Stimulated activated CD8-positive, alpha-beta memory T cell treated with anti-CD3 and anti-CD28 coated beads, Interleukin-7, amount 100 ng/mL, for 48 hours (primary cell): ENCODE measurements at regions not wholly inside any gene's neighbourhood (a gene's known extent, or its start where the extent isn't known, plus 50 kb on each side); places are given as distances from the start of the nearest gene placed in this dataset.
"Not testable (repeated sequence)": the region's sequence is repeated elsewhere in the genome, so short reads cannot be mapped to it uniquely, and the experiment has no call there.

Source experiments
- DNase-seq, 2 donors: peaks; one replicate each; pipeline ENCODE4 v3.0.0-alpha.2; 2020; ENCODE audit warnings: low read depth in 1 of 2; ENCODE audit errors: extremely low read depth in 1 of 2

DNA sequence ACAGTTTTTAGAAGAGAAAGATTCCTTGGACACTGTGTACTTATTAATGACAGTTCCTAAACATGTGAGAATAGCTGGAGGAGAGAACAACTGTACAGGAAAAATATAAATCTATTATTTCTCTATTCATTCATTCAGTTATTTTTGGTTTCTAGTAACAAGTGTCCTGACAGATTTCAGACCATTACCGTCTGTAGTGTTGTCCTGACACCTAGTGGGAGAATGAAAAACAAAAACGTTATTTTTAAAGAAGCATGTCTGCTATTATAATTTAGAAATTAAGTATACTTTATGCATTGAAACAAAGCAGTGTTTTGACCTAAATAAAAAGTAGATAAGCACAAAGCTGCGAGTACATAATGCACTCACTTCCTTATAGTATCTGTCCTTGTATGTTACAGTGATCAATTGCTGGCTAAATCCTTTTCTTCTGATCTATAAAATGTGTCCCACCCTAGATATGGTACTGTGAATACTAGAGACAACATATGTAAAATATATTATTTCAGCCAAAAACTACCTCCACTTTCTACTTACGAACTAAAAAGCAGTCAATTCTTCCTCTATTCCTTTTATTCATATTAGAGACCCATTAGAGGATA lies 575.6 kb downstream of the ARL4A start:
- DNase-seq, result no peak

DNA sequence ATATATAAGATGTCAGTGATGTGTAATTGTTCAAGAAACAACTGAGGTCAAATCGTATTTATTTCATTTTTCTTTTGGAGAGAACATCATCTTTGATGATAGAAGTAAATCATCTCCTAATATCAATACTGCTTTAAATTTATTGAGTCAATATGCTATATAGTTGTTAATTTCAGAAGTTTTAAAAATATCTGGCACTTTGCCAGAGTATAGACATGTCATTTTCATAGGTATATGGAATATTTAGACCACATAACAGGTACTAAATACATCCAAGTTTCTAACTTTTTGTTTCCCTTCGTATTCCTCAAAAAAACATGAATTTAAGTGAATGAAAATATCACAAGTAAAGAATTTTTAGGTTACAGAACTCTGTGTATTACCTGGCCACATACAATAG lies 577.8 kb downstream of the ARL4A start:
- DNase-seq, result no peak

DNA sequence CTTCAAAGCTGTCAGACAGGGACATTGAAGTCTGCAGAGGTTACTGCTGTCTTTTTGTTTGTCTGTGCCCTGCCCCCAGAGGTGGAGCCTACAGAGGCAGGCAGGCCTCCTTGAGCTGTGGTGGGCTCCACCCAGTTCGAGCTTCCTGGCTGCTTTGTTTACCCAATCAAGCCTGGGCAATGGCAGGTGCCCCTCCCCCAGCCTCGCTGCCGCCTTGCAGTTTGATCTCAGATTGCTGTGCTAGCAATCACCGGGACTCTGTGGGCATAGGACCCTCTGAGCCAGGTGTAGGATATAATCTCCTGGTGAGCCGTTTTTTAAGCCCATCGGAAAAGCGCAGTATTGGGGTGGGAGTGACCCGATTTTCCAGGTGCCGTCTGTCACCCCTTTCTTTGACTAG lies 586.8 kb downstream of the ARL4A start:
- not testable (repeated sequence) for DNase-seq

DNA sequence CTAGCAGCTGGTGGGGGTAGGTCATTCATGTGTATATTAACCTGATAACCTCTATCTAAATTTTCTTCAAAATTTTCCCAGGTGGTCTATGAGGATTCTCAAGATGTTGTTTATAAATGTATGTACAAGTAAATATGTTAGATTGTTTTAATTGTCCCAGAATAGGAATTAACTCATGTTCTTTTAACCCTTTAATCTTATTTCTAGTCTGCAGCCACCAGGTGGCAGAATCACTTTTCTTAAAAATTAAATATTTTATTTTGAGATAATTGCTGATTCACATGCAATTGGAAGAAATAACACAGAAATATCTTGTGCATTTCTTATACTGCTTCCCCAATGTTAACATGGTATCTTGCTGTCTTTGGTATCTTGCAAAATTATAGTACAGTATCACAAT lies 589.5 kb downstream of the ARL4A start:
- DNase-seq, result no peak

DNA sequence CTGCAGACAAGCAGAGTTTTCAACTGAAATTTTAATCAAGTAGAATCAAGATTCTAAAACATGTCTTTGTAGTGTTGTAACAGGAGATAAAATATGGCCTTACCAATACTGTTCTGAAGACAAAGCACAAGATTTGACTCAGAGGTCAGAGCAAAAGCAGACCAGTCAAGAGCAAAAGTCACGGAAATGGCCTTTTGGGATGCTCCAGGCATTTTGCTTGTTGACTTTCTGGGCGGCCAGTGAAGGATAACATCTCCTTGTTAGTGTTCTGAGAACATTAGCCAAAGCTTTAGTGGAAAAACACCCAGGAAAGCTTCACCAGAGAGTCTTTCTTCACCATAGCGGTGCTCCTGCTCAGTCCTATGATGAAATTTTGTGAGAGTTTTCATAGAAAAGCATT lies 590.6 kb downstream of the ARL4A start:
- DNase-seq, result no peak

DNA sequence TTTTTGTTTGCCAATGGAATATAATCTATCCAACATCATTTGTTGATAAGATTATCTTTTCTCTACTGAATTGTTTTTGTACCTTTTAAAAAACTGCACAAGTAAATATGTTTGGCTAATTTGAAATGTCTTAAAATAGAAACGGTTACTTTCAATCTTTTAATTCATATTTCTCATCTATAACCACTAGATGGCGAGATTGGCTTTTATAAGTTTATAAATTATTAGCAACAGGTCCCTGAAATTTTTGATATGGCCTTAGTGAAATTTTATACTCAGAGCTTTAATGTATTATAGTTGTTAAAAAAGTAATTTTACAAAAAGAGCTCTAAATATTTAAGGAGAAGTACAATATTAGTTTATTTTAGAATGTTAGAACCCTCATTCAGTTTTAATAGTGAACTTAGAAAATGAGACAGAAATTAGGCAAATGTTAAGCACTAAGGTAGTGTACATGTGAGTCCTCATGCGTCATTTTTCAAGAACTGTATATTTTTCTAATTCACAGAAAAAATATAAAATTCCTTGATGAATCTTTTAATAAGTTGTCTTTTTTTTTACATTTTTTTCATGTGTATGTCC lies 592.5 kb downstream of the ARL4A start:
- no peak for DNase-seq

DNA sequence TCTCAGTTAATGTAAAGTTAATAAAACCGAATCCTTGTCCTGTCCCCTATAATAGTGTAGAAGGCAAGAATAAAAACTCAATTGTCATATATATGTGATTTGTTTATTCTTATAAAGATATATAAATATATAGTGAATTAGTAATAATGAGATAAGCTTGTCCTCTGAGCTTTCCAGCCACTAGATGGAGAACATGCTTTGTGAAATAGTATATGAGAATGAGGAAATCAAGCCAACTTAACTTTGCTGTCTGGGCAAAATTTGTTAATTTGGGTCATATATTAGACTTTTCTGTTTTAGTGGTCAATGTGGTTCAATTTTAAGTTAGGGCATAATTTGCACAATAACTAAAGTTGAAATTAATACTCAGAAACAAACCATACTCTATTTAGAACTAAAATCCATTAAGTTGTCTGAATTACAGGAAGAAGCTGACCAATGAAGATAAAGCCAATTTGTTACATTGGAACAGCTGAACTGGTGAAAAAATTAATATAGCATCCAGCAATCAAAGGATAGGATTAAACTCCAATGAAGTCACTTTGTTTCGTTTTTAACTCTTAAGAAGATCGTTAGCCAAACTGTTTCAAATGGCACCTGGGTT lies 595.0 kb downstream of the ARL4A start:
- DNase-seq, result no peak

DNA sequence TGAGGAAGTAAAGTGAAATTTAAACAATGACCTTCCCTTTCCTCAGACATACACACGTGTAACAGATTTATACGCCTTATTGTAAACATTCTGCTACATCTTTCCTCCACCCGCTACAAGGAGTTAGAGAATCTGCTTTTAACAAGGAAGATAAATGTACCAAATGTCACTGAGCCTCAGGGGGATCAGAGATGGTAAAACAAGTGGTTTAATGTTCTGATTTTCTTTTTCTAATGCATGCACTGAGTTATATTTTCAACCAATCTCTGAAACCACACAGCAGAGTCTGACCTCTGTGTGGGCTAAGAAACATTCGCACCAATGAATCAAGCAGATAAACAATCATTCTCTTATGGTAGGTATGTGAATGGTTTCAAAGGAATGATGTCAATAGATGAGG lies 599.5 kb downstream of the ARL4A start:
- DNase-seq, result no peak

DNA sequence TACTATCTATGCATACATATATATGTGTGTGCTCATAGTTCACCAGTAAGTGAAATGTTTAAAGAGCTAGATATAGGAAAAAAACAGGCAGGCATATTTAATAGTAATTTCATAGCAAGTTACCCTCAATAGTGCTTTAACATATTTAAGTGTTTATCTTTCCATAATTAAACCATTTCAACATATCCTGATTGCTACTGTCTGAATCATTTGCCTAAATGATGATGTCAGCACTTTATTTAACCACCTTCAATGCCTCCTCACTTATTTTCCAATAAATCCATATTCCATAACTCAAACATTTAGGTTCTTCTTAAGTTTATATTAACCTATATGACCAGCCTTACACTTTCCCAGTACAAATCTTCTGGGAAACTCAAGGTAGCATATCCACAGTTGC lies 601.1 kb downstream of the ARL4A start:
- DNase-seq, result no peak

DNA sequence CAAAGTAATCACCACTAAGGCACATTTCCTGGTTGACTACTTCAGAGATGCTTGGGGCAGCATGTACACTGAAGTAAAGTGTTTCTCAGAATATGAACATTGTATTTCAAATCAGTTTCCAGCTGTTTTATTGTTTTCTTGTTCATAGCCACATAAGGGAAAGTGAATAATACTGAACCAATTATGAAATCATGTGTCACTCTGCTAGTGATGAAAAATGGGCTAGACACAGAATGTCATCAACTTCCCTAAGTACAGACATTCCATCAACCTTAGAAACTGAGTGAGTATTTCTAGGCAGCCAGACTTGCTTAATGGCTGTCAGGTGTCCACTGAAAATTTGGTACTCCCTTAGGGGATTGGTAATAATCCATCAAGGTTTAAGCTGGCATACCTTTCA lies 603.5 kb downstream of the ARL4A start:
- DNase-seq, result no peak

DNA sequence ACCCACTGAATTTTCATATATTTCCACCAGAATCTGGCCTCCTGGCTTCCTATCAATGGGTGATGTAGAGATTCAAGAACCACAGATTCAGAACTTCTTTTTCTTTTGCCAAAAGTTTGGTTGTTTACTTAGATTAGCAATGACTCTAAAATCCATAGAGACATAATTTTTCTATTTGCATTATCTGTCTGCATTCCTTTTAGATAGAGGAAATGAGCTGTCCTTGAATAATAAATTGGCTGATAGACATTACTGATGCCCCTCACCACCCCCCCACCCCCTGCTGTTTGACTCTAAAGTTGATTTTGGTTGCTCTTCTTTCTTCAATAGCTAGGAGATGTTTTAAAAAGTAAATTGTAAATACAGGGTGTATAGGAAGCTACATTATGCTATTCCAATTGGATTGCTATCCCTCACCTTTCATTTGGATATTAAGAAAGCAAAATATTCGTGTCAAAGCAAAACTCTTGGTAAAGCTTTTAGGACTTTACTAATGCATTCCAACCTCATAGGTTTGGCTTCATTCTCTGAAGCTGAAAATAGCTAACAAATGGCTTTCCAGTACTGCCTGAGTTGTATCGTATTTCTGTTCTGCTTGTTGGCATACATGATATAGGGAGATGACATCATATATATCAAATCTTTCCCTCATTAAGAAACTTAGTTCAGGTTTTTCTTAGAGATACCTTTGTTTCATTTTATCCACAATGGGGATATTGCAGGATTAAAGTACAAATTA lies 606.0 kb downstream of the ARL4A start:
- no peak for DNase-seq

DNA sequence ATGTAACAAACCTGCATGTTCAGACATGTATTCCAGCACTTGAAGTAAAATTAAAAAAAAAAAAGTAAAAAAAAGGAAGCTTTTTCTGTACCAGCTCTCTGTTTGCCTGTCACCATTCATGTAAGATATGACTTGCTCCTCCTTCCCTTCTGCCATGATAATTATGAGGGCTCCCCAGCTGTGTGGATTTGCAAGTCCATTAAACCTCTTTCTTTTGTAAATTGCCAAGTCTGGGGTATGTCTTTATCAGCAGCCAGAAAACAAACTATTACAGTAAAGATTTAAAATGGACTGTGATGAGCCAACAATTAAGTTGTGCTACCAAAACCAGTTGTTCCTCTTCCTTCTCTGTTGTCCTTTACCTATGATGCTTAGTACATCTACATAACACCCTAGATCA lies 619.6 kb downstream of the ARL4A start:
- DNase-seq, result no peak

DNA sequence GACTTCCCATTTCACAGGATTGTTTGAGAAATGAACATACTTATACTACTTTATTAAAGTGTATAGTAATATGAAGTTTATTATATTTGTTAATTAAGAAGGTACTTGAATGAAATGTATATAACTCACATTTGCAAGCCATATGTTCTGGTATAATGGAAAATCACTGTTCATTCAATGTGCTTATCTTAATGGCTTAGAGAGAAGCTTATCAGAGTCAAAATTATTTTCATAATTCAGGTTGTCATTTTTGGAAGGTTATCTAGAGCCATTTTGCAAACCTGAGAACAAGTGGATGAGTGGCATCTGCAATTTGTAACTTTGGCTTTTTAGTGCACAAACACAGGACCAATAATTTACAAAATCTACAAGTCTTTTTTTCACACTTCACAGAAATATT lies 621.0 kb downstream of the ARL4A start:
- DNase-seq, result no peak

DNA sequence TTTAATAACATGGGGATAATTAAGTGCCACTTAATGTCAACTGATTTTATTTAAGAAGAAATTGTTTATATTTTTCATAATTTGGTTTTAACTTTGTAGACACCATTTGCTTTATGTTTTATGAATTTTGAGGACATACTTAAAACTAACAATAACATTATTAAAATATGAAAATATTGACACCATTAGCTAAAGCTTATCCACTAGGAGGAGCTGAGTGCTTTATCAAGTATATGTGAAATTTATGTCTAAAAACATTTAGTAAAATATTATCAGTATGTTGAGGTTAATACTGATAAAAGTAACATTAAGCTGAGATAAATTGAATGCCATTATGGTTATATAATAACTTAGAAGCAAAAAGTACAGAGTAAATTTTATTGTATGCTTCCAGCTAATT lies 622.1 kb downstream of the ARL4A start:
- no peak for DNase-seq

DNA sequence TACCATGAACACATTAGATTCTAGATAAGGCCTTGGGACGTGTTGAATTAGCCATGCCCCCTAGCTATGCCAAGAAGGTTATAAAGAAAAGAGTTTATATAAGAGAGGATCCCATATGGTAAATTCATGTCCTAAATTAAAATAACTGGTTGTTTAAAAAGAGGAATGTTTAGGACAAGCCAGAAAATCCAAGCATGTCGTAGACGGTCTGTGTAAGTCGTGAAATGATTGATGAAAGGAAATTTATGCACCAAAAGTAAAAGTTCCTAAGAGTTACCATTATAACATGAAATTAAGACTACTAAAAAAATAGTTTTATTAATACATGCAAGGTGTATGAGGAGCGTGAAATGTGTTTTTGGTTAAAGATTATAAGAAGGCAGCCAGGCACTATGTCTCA lies 624.9 kb downstream of the ARL4A start:
- DNase-seq, result no peak

DNA sequence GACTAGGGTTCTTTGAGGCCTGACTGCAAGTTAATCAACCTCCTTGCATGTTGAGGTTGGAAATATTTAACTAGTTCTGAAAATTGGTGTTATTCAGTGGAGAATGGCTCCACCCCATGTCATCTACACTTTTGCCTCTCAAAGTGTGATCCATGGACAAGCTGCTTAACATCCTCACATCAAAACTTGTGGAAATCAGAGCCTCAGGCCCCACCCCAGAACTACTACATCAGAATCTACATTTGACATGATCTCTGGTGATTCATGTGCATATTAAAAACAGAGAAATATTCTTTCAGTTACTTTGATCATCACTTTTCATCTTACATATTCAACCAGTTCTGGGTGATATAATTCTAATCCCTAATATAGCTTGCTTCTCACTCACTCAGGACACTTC lies 632.9 kb downstream of the ARL4A start:
- DNase-seq, result no peak

DNA sequence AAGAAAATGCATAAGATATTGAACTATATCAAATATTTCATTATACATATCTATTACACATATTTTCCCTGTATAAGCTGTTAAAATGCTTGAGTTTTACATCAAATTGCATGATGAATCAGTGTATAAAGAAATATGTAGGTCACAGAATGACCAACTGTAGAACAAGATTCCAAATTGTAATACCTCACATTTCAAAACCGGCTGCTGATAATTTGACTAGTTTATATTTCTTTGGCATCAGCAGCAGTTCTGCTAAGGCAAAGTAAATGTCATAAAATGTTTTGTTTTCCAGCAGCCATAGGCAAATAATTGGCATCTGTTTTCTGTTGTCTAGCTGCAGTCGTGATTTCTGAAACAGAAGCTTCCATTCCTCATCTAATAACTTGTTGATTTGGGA lies 633.9 kb downstream of the ARL4A start:
- no peak for DNase-seq

DNA sequence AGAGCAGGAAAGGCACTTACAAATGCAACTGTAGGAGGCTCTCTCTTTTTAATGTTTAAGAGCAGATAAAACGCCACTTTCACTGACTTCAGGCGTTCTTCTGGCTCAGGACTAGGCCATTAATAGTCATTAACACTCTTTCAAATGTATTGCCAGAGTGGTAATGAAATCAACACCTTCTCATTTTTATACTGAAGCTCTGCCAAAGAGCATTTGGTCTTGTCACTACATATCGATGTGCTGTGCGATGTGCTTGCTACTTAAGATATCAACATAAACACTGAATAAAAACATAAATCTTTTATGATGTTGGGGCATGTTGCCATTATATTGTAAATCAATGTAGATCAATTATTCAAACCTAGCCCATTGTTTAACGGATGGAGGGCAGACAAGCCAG lies 634.7 kb downstream of the ARL4A start:
- no peak for DNase-seq

DNA sequence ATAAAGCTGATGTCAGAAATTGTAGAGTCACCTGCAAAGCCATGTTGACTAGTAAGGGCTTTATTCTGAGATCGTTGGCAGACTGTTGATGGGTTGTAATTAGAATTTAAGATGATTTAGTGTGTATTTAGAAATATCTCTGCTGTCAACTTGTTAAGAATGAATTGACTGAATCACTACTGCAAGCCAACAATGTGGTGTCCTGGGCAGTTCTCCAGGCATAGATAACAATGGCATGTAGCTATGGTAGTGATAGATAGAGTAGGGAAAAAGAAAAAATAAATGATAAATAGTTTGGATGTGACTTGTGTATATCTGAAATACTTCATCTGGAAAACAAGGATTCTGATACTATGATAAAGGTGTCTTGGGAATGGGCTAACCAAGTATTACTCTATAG lies 640.2 kb downstream of the ARL4A start:
- no peak for DNase-seq

DNA sequence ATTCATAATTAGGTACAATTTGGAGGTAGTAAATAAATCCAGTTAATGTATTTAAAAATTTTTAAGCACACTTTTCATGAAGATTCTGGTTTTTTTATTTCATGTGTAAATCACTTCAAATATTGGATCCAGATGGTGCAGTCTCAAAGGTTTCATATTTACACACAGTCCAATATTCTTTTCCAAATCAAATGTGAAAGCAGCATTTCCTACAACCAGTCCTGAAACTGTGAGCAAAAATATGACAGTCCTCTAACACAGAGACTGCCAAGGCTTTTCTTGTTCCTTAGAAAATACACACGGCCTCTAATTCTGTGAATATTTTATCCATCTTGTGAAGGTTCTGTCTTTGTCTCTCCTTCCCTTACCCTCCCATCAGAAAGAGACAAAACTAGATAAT lies 645.9 kb downstream of the ARL4A start:
- DNase-seq, result no peak

DNA sequence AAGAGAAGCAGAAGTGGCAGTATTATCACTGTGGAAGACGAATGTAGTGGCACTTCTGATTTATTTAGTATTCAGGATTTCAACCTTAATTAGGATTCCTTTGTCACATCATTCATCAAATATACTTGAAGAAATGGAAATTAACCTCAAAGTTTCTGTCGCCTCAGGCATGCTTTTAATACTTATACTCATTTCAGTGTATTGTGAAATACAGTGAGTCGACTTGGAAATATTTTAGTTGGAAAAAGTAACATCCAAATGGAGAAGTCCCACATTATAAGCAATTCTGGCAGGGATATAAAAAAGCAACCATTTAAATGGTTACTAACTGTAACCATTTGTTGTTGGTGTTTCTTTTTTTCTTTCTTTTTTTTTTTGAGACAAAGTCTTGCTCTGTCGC lies 648.8 kb downstream of the ARL4A start:
- DNase-seq, result no peak

DNA sequence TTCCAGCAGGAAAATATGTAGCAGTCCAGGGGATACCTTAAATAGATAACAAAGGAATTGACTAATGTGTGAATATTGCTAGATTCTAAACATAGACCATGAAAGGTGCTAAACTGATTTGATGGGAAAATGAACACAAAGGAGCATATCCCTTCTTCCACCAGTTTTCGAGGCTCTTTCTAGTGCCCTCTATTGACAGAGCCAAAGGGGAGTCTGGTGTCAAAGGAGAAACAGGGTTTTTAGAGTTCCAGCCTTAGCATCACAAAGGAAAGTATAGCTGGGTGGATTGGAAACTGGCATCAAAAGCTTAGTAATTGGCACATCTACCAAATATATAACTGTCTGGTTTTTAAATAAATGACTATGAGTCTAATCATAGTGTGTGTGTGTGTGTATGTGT lies 636.8 kb downstream of the ETV1 start:
- no peak for DNase-seq
